Upper lobe of left lung (tissue), 6 donors: ENCODE measurements at regions not wholly inside any gene's neighbourhood (a gene's known extent, or its start where the extent isn't known, plus 50 kb on each side); places are given as distances from the start of the nearest gene placed in this dataset.
"Not testable (repeated sequence)": the region's sequence is repeated elsewhere in the genome, so short reads cannot be mapped to it uniquely, and the experiment has no call there.

Source experiments
- ATAC-seq, 2 donors: fragments of 200-7000 bp; cut with Tn5 transposase; one replicate each; pipeline ENCODE4 v1.9.1; 2022; ENCODE audit warnings: mild to moderate bottlenecking in 2 of 2, moderate library complexity in 2 of 2; ENCODE audit not compliant: low FRiP score in 2 of 2
- DNase-seq, 2 donors: peaks; one replicate each; pipeline ENCODE4 v3.0.0-alpha.2; 2019 to 2020
- H3K27ac ChIP-seq, 4 donors: fragments of 200-600 bp; sonication (generic); one replicate each; pipeline ENCODE4 v1.5.1; 2016 to 2019
- H3K27me3 ChIP-seq, 4 donors: fragments of 200-600 bp; sonication (generic); one replicate each; pipeline ENCODE4 v1.5.1; 2017 to 2019
- H3K36me3 ChIP-seq, 4 donors: fragments of 200-600 bp; sonication (generic); one replicate each; pipeline ENCODE4 v1.5.1; 2016 to 2019
- H3K4me1 ChIP-seq, 4 donors: fragments of 200-600 bp; sonication (generic); one replicate each; pipeline ENCODE4 v1.5.1; 2018 to 2019
- H3K4me3 ChIP-seq, 4 donors: fragments of 200-600 bp; sonication (generic); one replicate each; pipeline ENCODE4 v1.5.1; 2017 to 2019; ENCODE audit warnings: mild to moderate bottlenecking in 2 of 4, moderate library complexity in 1 of 4
- H3K9me3 ChIP-seq, 4 donors: fragments of 200-600 bp; sonication (generic); one replicate each; pipeline ENCODE4 v1.5.1; 2018 to 2019
- EP300 ChIP-seq, 4 donors: sonication (generic); formaldehyde crosslinking; IDR thresholded peaks; one replicate each; pipeline ENCODE4 v1.5.1; 2017; ENCODE audit warnings: antibody characterized with exemption in 4 of 4, control low read depth in 2 of 4
- POLR2A ChIP-seq, 4 donors: fragments of 450-650 bp; IDR thresholded peaks; one replicate each; pipeline ENCODE4 v1.5.1; 2016 to 2017; ENCODE audit warnings: antibody characterized with exemption in 4 of 4, mild to moderate bottlenecking in 2 of 4
- POLR2AphosphoS5 ChIP-seq, 2 donors: sonication (generic); formaldehyde crosslinking; IDR thresholded peaks; one replicate each; pipeline ENCODE4 v1.5.1; 2017; ENCODE audit warnings: antibody characterized with exemption in 2 of 2
- WGBS, 2 donors: methylation state at CpG; one replicate each; pipeline ENCODE4 v1.1.5; 2017 to 2018; 5-methylcytosine and 5-hydroxymethylcytosine counted together
- TF ChIP-seq, protein P1 (sequence below), 6 experiments: fragments of 450-650 bp in 4 of 6; fragments of 200-600 bp in 2 of 6; sonication (generic) in 2 of 6; IDR thresholded peaks; one replicate each; pipeline ENCODE4 v1.5.1; 2016 to 2019; ENCODE audit warnings: antibody characterized with exemption in 6 of 6
- donor health status: DM: no; HTN: no; CAD: no; lungs with moderate emphysema.
- donor health status: DM: no; HTN: yes; CAD: no; lungs with severe emphysema.

DNA sequence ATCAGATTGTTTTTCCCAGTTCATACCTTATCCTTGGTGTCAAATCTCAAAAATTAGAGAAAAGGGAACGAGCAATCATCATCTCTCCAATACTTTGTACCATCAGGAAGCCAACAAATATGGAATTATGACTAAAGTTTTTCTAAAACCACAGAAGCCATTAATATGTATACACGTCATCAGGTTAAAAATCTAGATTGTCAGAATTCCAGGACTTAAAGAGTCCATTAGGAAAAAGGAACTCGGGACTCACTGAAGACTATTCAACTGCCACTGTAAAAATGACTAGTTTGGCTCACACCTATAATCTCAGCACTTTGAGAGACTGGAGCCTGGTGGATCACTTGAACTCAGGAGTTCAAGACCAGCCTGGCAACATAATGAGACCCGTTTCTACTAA, 344.4 kb upstream of the LRRC4C start:
- no peaks in the 10 kb centered on the region for H3K36me3 ChIP-seq
- no peak for ATAC-seq
- 53 to 68% methylated on average over 4 of the region's 4 CpGs for WGBS, 2 donors
- no peak for DNase-seq
- no peaks in the 10 kb centered on the region for H3K27me3 ChIP-seq
- no peaks in the 10 kb centered on the region for H3K9me3 ChIP-seq
- H3K4me3 ChIP-seq = no peak overlapping the region
- no peaks in the 10 kb centered on the region for H3K4me1 ChIP-seq
- H3K27ac ChIP-seq = no peak overlapping the region
- TF ChIP-seq, protein P1, sequence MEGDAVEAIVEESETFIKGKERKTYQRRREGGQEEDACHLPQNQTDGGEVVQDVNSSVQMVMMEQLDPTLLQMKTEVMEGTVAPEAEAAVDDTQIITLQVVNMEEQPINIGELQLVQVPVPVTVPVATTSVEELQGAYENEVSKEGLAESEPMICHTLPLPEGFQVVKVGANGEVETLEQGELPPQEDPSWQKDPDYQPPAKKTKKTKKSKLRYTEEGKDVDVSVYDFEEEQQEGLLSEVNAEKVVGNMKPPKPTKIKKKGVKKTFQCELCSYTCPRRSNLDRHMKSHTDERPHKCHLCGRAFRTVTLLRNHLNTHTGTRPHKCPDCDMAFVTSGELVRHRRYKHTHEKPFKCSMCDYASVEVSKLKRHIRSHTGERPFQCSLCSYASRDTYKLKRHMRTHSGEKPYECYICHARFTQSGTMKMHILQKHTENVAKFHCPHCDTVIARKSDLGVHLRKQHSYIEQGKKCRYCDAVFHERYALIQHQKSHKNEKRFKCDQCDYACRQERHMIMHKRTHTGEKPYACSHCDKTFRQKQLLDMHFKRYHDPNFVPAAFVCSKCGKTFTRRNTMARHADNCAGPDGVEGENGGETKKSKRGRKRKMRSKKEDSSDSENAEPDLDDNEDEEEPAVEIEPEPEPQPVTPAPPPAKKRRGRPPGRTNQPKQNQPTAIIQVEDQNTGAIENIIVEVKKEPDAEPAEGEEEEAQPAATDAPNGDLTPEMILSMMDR (IDR thresholded peaks at IDR 0.05) = no peak
- TF ChIP-seq POLR2AphosphoS5 (IDR thresholded peaks at IDR 0.05) (no peak), EP300 (IDR thresholded peaks at IDR 0.05) (no peak), POLR2A (IDR thresholded peaks at IDR 0.05) (no peak)

DNA sequence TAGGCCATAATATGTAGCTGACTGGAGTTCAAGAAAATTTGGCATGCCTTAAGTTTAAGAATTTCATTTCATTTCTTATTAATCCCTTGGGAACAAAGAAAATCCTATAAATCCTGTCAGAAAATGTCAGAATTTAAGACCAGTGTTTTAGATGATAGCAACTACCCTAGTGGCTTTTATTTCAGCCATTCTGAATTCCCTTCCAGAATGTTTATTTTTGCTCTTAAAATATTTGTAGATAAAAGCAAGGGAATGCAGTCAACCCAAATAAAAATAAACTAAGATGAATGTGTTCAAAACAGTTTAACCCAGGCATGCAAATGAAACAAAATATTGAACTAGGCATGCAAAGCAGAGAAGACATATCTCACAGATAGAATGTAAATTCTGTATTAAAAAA, 356.9 kb upstream of the LRRC4C start:
- Histone ChIP-seq H3K4me3 (no peak overlapping the region), H3K4me1 (no peaks in the 10 kb centered on the region), H3K36me3 (no peaks in the 10 kb centered on the region), H3K27ac (no peak overlapping the region), H3K27me3 (no peaks in the 10 kb centered on the region), H3K9me3 (no peaks in the 10 kb centered on the region)
- ATAC-seq (no peak), DNase-seq (no peak)
- no peak for TF ChIP-seq POLR2A (IDR thresholded peaks at IDR 0.05)
- TF ChIP-seq POLR2AphosphoS5 (IDR thresholded peaks at IDR 0.05) = no peak
- TF ChIP-seq, protein P1 (IDR thresholded peaks at IDR 0.05) = no peak
- no peak for TF ChIP-seq EP300 (IDR thresholded peaks at IDR 0.05)

DNA sequence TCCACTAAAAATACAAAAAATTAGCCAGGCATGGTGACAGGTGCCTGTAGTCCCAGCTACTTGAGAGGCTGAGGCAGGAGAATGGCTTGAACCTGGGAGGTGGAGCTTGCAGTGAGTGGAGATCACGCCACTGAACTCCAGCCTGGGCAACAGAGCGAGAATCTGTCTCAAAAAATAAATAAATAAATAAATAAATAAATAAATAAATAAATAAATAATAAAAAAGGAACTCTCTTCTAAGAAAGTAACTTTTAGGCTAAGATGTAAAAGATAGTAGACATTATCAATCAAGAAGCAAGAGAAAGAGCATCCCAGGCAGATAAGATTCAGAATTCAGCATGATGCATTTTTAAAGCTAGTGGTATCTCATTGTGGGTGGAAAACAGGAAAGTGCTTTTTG, 364.8 kb upstream of the LRRC4C start:
- not testable (repeated sequence) for H3K27me3 ChIP-seq, H3K9me3 ChIP-seq, H3K4me1 ChIP-seq, H3K27ac ChIP-seq, H3K4me3 ChIP-seq, DNase-seq, H3K36me3 ChIP-seq, ATAC-seq
- WGBS, 2 donors = 77 to 81% methylated on average over 2 of the region's 2 CpGs

DNA sequence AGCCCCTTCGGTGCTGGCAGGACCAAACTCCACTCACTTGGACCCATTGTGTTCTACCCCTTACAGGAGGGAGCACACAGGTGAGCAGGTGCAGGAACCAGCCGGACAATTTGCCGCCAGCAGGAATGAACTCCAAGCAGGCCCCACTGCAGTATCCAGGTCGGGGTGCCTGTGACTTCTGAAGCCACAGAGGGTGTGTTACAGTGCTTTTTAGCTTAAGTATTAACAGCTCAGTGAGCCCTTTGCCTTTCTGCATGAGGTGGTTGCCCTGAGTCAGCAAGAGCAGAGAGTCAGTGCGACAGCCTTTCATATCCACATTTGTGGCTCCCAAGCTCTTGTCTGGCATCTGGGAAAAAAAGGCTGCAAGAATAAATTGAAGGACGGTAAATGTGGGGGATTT, 366.6 kb upstream of the LRRC4C start:
- no peak for ATAC-seq

DNA sequence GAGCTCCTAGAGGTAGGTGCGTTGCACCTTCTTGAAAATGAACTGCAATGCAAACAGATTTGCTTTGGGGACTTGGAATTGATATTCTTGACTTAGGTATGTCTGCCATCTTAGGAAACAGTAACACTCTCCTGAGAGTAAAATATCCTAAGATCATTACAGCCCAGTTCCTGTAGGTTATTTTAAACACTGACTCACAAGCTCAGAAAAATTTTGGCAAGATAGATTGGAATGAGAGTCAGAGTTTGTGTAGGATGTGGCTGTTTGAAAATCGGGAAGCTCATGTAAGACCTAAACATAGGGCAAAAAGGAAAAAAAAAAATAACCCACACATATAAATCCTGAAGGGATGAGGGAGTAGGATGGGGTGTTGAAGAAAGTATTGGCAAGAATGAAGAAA, 377.0 kb upstream of the LRRC4C start:
- no peak for ATAC-seq
- H3K27ac ChIP-seq = no peak overlapping the region
- WGBS, 2 donors = 75% methylated on average over 2 of the region's 2 CpGs
- no peak overlapping the region for H3K4me3 ChIP-seq
- TF ChIP-seq EP300 (IDR thresholded peaks at IDR 0.05) (no peak), POLR2AphosphoS5 (IDR thresholded peaks at IDR 0.05) (no peak), POLR2A (IDR thresholded peaks at IDR 0.05) (no peak)
- TF ChIP-seq, protein P1 (IDR thresholded peaks at IDR 0.05) = no peak
- no peak for DNase-seq
- H3K27me3 ChIP-seq = no peaks in the 10 kb centered on the region
- no peaks in the 10 kb centered on the region for H3K4me1 ChIP-seq
- H3K36me3 ChIP-seq = no peaks in the 10 kb centered on the region
- no peaks in the 10 kb centered on the region for H3K9me3 ChIP-seq

More for the DNA sequence above, 366.6 kb upstream of the LRRC4C start:
- Histone ChIP-seq H3K27me3 (no peaks in the 10 kb centered on the region), H3K4me3 (no peak overlapping the region), H3K36me3 (no peaks in the 10 kb centered on the region), H3K9me3 (no peaks in the 10 kb centered on the region), H3K27ac (no peak overlapping the region), H3K4me1 (no peaks in the 10 kb centered on the region)
- no peak for DNase-seq
- TF ChIP-seq EP300 (IDR thresholded peaks at IDR 0.05) = no peak
- no peak for TF ChIP-seq POLR2A (IDR thresholded peaks at IDR 0.05)
- no peak for TF ChIP-seq POLR2AphosphoS5 (IDR thresholded peaks at IDR 0.05)
- TF ChIP-seq, protein P1 (IDR thresholded peaks at IDR 0.05) = no peak
- 80 to 90% methylated on average over 3 to 6 of the region's 6 CpGs for WGBS, 2 donors
